ENCODE measurements at regions not wholly inside any gene's neighbourhood (a gene's known extent, or its start where the extent isn't known, plus 50 kb on each side); places are given as distances from the start of the nearest gene placed in this dataset.

- ATAC-seq (ENCODE audit: low read depth): no peak
- Mint-ChIP-seq H3K36me3 (ENCODE audit: low read depth) (no peaks in the 10 kb centered on the region), H3K4me1 (no peaks in the 10 kb centered on the region), H3K27me3 (no peaks in the 10 kb centered on the region), H3K27ac (no peak overlapping the region), H3K9me3 (no peaks in the 10 kb centered on the region), H3K4me3 (no peak overlapping the region)
- intact Hi-C loops (cut with micrococcal nuclease): no loop called here
- TF ChIP-seq CTCF (IDR thresholded peaks at IDR 0.05): no peak
- POLR2A ChIA-PET: no interaction called here
- DNase-seq: no peak
- CTCF ChIA-PET: no interaction called here
These were observed 464.2 kb downstream of the MEIS1 start for GRCh38 chr2:66899109-66899508.

- POLR2A ChIA-PET: no interaction called here
- H3K4me1 Mint-ChIP-seq: no peaks in the 10 kb centered on the region
- no peaks in the 10 kb centered on the region for H3K36me3 Mint-ChIP-seq (ENCODE audit: low read depth)
- no peak for TF ChIP-seq CTCF (IDR thresholded peaks at IDR 0.05)
- DNase-seq: no peak
- ATAC-seq (ENCODE audit: low read depth): no peak
- no peaks in the 10 kb centered on the region for H3K27me3 Mint-ChIP-seq
- no peaks in the 10 kb centered on the region for H3K9me3 Mint-ChIP-seq
- H3K4me3 Mint-ChIP-seq: no peak overlapping the region
- intact Hi-C loops (cut with micrococcal nuclease): no loop called here
- no peak overlapping the region for H3K27ac Mint-ChIP-seq
- CTCF ChIA-PET: no interaction called here
These were observed 464.7 kb downstream of the MEIS1 start for GRCh38 chr2:66899648-66900047.

GRCh38 chr2:66901344-66901743 lies 466.4 kb downstream of the MEIS1 start:
- Mint-ChIP-seq H3K4me1 (no peaks in the 10 kb centered on the region), H3K27ac (no peak overlapping the region), H3K27me3 (no peaks in the 10 kb centered on the region), H3K36me3 (ENCODE audit: low read depth) (no peaks in the 10 kb centered on the region), H3K9me3 (no peaks in the 10 kb centered on the region), H3K4me3 (no peak overlapping the region)
- ChIA-PET POLR2A (no interaction called here), CTCF (no interaction called here)
- ATAC-seq (ENCODE audit: low read depth): no peak
- no peak for DNase-seq
- TF ChIP-seq CTCF (IDR thresholded peaks at IDR 0.05): no peak
- intact Hi-C loops (cut with micrococcal nuclease): no loop called here

- POLR2A ChIA-PET: no interaction called here
- no peaks in the 10 kb centered on the region for H3K36me3 Mint-ChIP-seq (ENCODE audit: low read depth)
- intact Hi-C loops (cut with micrococcal nuclease): no loop called here
- ATAC-seq (ENCODE audit: low read depth): no peak
- no peak for TF ChIP-seq CTCF (IDR thresholded peaks at IDR 0.05)
- no peaks in the 10 kb centered on the region for H3K27me3 Mint-ChIP-seq
- H3K4me1 Mint-ChIP-seq: no peaks in the 10 kb centered on the region
- H3K4me3 Mint-ChIP-seq: no peak overlapping the region
- no peak for DNase-seq
- no peak overlapping the region for H3K27ac Mint-ChIP-seq
- CTCF ChIA-PET: no interaction called here
- H3K9me3 Mint-ChIP-seq: peaks cover 5% of the 10 kb centered on the region
These were observed 468.3 kb downstream of the MEIS1 start for GRCh38 chr2:66903183-66903582.

GRCh38 chr2:66903745-66904465 lies 469.0 kb downstream of the MEIS1 start:
- no peaks in the 10 kb centered on the region for H3K27me3 Mint-ChIP-seq
- no peak for ATAC-seq (ENCODE audit: low read depth)
- intact Hi-C loops (cut with micrococcal nuclease): no loop called here

More at GRCh38 chr2:66903745-66904465, 469.0 kb downstream of the MEIS1 start:
- Mint-ChIP-seq H3K4me1 (no peaks in the 10 kb centered on the region), H3K4me3 (no peak overlapping the region), H3K36me3 (ENCODE audit: low read depth) (no peaks in the 10 kb centered on the region), H3K27ac (no peak overlapping the region), H3K9me3 (peaks cover 5% of the 10 kb centered on the region)
- no peak for TF ChIP-seq CTCF (IDR thresholded peaks at IDR 0.05)
- no peak for DNase-seq
- POLR2A ChIA-PET: no interaction called here
- CTCF ChIA-PET: no interaction called here

All from activated B cell treated with CpG ODN at 0.5 μM for 24 hours (primary cell).